H1 (cell line): ENCODE measurements at regions not wholly inside any gene's neighbourhood (a gene's known extent, or its start where the extent isn't known, plus 50 kb on each side); places are given as distances from the start of the nearest gene placed in this dataset.

ENCODE experiments used
- ASH2L ChIP-seq: fragments of 200-600, 300-600 bp; sonication (generic); IDR thresholded peaks from one replicate; pipeline ENCODE4 v1.7.1; 2017; ENCODE audit warnings: low read length
- CHD2 ChIP-seq: IDR thresholded peaks from 2 replicates; pipeline ENCODE4 v1.6.1; 2012; ENCODE audit warnings: low read length, improper control_type of control experiment
- EP300 ChIP-seq, 2 experiments: IDR thresholded peaks; 1 replicate in 1 of 2; 2 replicates in 1 of 2; pipeline ENCODE4 v1.6.1; 2011 to 2012; ENCODE audit warnings: low read depth in 2 of 2, low read length in 2 of 2, mild to moderate bottlenecking in 2 of 2, borderline replicate concordance in 1 of 2, inconsistent platforms in 1 of 2, moderate library complexity in 1 of 2
- JUND ChIP-seq: IDR thresholded peaks from 2 replicates; pipeline ENCODE4 v1.6.1; 2011; ENCODE audit warnings: mild to moderate bottlenecking, improper control_type of control experiment, low read length
- KDM4A ChIP-seq: IDR thresholded peaks from one replicate; pipeline ENCODE4 v1.7.1; 2012; ENCODE audit warnings: low read depth, mild to moderate bottlenecking, moderate library complexity, low read length, inconsistent platforms; ENCODE audit not compliant: severe bottlenecking
- NRF1 ChIP-seq: IDR thresholded peaks from 2 replicates; pipeline ENCODE4 v1.6.1; 2011; ENCODE audit warnings: mild to moderate bottlenecking, low read depth, low read length, improper control_type of control experiment
- PHF8 ChIP-seq: fragments of 200-600 bp; sonication (generic); conservative IDR thresholded peaks from 2 replicates; pipeline ENCODE4 v1.7.1; 2012; ENCODE audit warnings: low read depth, mild to moderate bottlenecking, inconsistent platforms, low read length, moderate library complexity
- SUZ12 ChIP-seq: fragments of 200-600 bp; sonication (generic); IDR thresholded peaks from 2 replicates; pipeline ENCODE4 v1.6.1; 2012; ENCODE audit warnings: mild to moderate bottlenecking, inconsistent platforms, low read length, moderate library complexity, mixed read lengths
- TAF1 ChIP-seq: IDR thresholded peaks from 2 replicates; pipeline ENCODE4 v1.6.1; 2011; ENCODE audit warnings: mild to moderate bottlenecking, low read depth, low read length
- TF ChIP-seq, protein P1 (sequence below): fragments of 300-600 bp; sonication (generic); IDR thresholded peaks from 2 replicates; pipeline ENCODE4 v1.7.1; 2012; ENCODE audit warnings: low read length, moderate library complexity, mild to moderate bottlenecking, inconsistent platforms; ENCODE audit not compliant: insufficient replicate concordance
- TF ChIP-seq, protein P2 (sequence below): IDR thresholded peaks from 2 replicates; pipeline ENCODE4 v1.6.1; 2011; ENCODE audit warnings: low read length, improper control_type of control experiment

DNA sequence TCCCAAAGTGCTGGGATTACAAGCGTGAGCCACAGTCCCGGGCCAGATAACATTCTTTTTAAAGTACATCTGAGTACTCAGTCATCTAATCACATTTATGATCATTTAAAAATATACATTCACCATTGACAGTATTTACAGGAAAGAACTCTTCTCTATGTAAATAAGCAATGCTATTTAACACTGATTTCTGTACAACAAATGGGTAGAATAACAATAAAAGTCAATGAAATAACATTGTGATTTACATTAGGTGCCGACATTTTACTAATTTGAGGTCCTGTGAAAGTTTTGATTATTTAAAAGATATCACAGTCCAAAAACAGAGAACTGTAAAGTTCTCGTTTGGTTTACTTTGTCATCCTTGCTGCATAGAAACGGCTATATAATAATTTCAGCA lies 1763.7 kb downstream of the SLITRK1 start (continued):
- TF ChIP-seq, protein P1, sequence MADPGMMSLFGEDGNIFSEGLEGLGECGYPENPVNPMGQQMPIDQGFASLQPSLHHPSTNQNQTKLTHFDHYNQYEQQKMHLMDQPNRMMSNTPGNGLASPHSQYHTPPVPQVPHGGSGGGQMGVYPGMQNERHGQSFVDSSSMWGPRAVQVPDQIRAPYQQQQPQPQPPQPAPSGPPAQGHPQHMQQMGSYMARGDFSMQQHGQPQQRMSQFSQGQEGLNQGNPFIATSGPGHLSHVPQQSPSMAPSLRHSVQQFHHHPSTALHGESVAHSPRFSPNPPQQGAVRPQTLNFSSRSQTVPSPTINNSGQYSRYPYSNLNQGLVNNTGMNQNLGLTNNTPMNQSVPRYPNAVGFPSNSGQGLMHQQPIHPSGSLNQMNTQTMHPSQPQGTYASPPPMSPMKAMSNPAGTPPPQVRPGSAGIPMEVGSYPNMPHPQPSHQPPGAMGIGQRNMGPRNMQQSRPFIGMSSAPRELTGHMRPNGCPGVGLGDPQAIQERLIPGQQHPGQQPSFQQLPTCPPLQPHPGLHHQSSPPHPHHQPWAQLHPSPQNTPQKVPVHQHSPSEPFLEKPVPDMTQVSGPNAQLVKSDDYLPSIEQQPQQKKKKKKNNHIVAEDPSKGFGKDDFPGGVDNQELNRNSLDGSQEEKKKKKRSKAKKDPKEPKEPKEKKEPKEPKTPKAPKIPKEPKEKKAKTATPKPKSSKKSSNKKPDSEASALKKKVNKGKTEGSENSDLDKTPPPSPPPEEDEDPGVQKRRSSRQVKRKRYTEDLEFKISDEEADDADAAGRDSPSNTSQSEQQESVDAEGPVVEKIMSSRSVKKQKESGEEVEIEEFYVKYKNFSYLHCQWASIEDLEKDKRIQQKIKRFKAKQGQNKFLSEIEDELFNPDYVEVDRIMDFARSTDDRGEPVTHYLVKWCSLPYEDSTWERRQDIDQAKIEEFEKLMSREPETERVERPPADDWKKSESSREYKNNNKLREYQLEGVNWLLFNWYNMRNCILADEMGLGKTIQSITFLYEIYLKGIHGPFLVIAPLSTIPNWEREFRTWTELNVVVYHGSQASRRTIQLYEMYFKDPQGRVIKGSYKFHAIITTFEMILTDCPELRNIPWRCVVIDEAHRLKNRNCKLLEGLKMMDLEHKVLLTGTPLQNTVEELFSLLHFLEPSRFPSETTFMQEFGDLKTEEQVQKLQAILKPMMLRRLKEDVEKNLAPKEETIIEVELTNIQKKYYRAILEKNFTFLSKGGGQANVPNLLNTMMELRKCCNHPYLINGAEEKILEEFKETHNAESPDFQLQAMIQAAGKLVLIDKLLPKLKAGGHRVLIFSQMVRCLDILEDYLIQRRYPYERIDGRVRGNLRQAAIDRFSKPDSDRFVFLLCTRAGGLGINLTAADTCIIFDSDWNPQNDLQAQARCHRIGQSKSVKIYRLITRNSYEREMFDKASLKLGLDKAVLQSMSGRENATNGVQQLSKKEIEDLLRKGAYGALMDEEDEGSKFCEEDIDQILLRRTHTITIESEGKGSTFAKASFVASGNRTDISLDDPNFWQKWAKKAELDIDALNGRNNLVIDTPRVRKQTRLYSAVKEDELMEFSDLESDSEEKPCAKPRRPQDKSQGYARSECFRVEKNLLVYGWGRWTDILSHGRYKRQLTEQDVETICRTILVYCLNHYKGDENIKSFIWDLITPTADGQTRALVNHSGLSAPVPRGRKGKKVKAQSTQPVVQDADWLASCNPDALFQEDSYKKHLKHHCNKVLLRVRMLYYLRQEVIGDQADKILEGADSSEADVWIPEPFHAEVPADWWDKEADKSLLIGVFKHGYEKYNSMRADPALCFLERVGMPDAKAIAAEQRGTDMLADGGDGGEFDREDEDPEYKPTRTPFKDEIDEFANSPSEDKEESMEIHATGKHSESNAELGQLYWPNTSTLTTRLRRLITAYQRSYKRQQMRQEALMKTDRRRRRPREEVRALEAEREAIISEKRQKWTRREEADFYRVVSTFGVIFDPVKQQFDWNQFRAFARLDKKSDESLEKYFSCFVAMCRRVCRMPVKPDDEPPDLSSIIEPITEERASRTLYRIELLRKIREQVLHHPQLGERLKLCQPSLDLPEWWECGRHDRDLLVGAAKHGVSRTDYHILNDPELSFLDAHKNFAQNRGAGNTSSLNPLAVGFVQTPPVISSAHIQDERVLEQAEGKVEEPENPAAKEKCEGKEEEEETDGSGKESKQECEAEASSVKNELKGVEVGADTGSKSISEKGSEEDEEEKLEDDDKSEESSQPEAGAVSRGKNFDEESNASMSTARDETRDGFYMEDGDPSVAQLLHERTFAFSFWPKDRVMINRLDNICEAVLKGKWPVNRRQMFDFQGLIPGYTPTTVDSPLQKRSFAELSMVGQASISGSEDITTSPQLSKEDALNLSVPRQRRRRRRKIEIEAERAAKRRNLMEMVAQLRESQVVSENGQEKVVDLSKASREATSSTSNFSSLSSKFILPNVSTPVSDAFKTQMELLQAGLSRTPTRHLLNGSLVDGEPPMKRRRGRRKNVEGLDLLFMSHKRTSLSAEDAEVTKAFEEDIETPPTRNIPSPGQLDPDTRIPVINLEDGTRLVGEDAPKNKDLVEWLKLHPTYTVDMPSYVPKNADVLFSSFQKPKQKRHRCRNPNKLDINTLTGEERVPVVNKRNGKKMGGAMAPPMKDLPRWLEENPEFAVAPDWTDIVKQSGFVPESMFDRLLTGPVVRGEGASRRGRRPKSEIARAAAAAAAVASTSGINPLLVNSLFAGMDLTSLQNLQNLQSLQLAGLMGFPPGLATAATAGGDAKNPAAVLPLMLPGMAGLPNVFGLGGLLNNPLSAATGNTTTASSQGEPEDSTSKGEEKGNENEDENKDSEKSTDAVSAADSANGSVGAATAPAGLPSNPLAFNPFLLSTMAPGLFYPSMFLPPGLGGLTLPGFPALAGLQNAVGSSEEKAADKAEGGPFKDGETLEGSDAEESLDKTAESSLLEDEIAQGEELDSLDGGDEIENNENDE, result no peak
- TF ChIP-seq, protein P2, sequence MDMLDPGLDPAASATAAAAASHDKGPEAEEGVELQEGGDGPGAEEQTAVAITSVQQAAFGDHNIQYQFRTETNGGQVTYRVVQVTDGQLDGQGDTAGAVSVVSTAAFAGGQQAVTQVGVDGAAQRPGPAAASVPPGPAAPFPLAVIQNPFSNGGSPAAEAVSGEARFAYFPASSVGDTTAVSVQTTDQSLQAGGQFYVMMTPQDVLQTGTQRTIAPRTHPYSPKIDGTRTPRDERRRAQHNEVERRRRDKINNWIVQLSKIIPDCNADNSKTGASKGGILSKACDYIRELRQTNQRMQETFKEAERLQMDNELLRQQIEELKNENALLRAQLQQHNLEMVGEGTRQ, result no peak
- TF ChIP-seq PHF8 (no peak), SUZ12 (no peak), ASH2L (no peak), EP300 (IDR thresholded peaks at IDR 0.05; ENCODE audit: borderline replicate concordance in 1 of 2, low read depth in 2 of 2, low read length in 2 of 2) (no peak), CHD2 (no peak), JUND (no peak), KDM4A (no peak), TAF1 (no peak), NRF1 (no peak)
